ENCODE measurements at regions not wholly inside any gene's neighbourhood (a gene's known extent, or its start where the extent isn't known, plus 50 kb on each side); places are given as distances from the start of the nearest gene placed in this dataset.
A peak's percentile ranks its signal among the peaks of the same experiment; 100 is the strongest.
"Not testable (repeated sequence)": the region's sequence is repeated elsewhere in the genome, so short reads cannot be mapped to it uniquely, and the experiment has no call there.

GRCh38 chr20:51955756-51956155 is 153.4 kb upstream of the SALL4 start:
- H3K27me3 Mint-ChIP-seq = peaks cover 0 to 12% (median 7%) of the 10 kb centered on the region in 3 donors
- no peak overlapping the region for H3K27ac Mint-ChIP-seq
- H3K4me3 Mint-ChIP-seq = no peak overlapping the region
- no peaks in the 10 kb centered on the region for H3K36me3 Mint-ChIP-seq
- no peak for ATAC-seq (ENCODE audit: low read depth in 2 of 2)
- H3K9me3 Mint-ChIP-seq = peaks cover 0 to 3% (median 0%) of the 10 kb centered on the region in 7 donors
- peaks cover 0 to 3% (median 0%) of the 10 kb centered on the region in 3 donors for H3K4me1 Mint-ChIP-seq
- DNase-seq = no peak

GRCh38 chr20:51953731-51954340 is 151.5 kb upstream of the SALL4 start:
- H3K4me1 Mint-ChIP-seq = peaks cover 0 to 3% (median 0%) of the 10 kb centered on the region in 3 donors
- no peak for DNase-seq
- no peak for ATAC-seq (ENCODE audit: low read depth in 2 of 2)
- H3K27ac Mint-ChIP-seq = no peak overlapping the region
- H3K27me3 Mint-ChIP-seq = peaks cover 0 to 4% (median under 1%) of the 10 kb centered on the region in 3 donors
- H3K36me3 Mint-ChIP-seq = no peaks in the 10 kb centered on the region
- H3K9me3 Mint-ChIP-seq = peaks cover 0 to 3% (median 0%) of the 10 kb centered on the region in 7 donors
- H3K4me3 Mint-ChIP-seq = peak overlapping the region in 1 of 8 donors; percentile 34

GRCh38 chr20:51950926-51951325 is 148.6 kb upstream of the SALL4 start:
- Mint-ChIP-seq H3K4me1 (no peaks in the 10 kb centered on the region), H3K27me3 (peaks cover 0 to 4% (median 0%) of the 10 kb centered on the region in 3 donors), H3K9me3 (peaks cover 0 to 3% (median 0%) of the 10 kb centered on the region in 7 donors), H3K36me3 (no peaks in the 10 kb centered on the region), H3K4me3 (no peak overlapping the region), H3K27ac (no peak overlapping the region)
- DNase-seq (no peak), ATAC-seq (ENCODE audit: low read depth in 2 of 2) (no peak)

- H3K36me3 Mint-ChIP-seq = no peaks in the 10 kb centered on the region
- ATAC-seq (ENCODE audit: low read depth in 2 of 2) (no peak), DNase-seq (no peak)
- H3K9me3 Mint-ChIP-seq = no peaks in the 10 kb centered on the region
- no peak overlapping the region for H3K4me3 Mint-ChIP-seq
- peaks cover 0 to 6% (median 4%) of the 10 kb centered on the region in 3 donors for H3K27me3 Mint-ChIP-seq
- no peak overlapping the region for H3K27ac Mint-ChIP-seq
- no peaks in the 10 kb centered on the region for H3K4me1 Mint-ChIP-seq
Observed at GRCh38 chr20:51946586-51946985, 144.3 kb upstream of the SALL4 start.

GRCh38 chr20:51945881-51946280 is 143.6 kb upstream of the SALL4 start:
- DNase-seq (no peak), ATAC-seq (ENCODE audit: low read depth in 2 of 2) (no peak)
- H3K4me3 Mint-ChIP-seq = no peak overlapping the region
- H3K36me3 Mint-ChIP-seq = no peaks in the 10 kb centered on the region
- H3K27ac Mint-ChIP-seq = no peak overlapping the region
- no peaks in the 10 kb centered on the region for H3K4me1 Mint-ChIP-seq
- H3K9me3 Mint-ChIP-seq = no peaks in the 10 kb centered on the region
- H3K27me3 Mint-ChIP-seq = peaks cover 0 to 6% (median 4%) of the 10 kb centered on the region in 3 donors

GRCh38 chr20:51945177-51945576 is 142.9 kb upstream of the SALL4 start:
- no peak for ATAC-seq (ENCODE audit: low read depth in 2 of 2)

GRCh38 chr20:51943761-51944160 is 141.4 kb upstream of the SALL4 start:
- no peak overlapping the region for H3K27ac Mint-ChIP-seq
- H3K27me3 Mint-ChIP-seq = peaks cover 0 to 6% (median 0%) of the 10 kb centered on the region in 3 donors
- H3K4me3 Mint-ChIP-seq = no peak overlapping the region
- no peak for ATAC-seq (ENCODE audit: low read depth in 2 of 2)
- no peaks in the 10 kb centered on the region for H3K4me1 Mint-ChIP-seq
- H3K36me3 Mint-ChIP-seq = no peaks in the 10 kb centered on the region
- H3K9me3 Mint-ChIP-seq = no peaks in the 10 kb centered on the region
- no peak for DNase-seq

More at GRCh38 chr20:51945177-51945576, 142.9 kb upstream of the SALL4 start:
- Mint-ChIP-seq H3K4me3 (no peak overlapping the region), H3K27me3 (peaks cover 0 to 6% (median 4%) of the 10 kb centered on the region in 3 donors), H3K27ac (no peak overlapping the region), H3K4me1 (no peaks in the 10 kb centered on the region), H3K36me3 (no peaks in the 10 kb centered on the region), H3K9me3 (no peaks in the 10 kb centered on the region)
- DNase-seq = no peak

GRCh38 chr20:51943326-51943725 is 141.0 kb upstream of the SALL4 start:
- not testable (repeated sequence) for H3K4me1 Mint-ChIP-seq; H3K9me3 Mint-ChIP-seq; DNase-seq; H3K27me3 Mint-ChIP-seq; H3K4me3 Mint-ChIP-seq; H3K36me3 Mint-ChIP-seq; H3K27ac Mint-ChIP-seq; ATAC-seq (ENCODE audit: low read depth in 2 of 2)

- DNase-seq (no peak), ATAC-seq (ENCODE audit: low read depth in 2 of 2) (no peak)
- H3K9me3 Mint-ChIP-seq = no peaks in the 10 kb centered on the region
Observed at GRCh38 chr20:51941503-51941902, 139.2 kb upstream of the SALL4 start.

GRCh38 chr20:51939259-51939585 is 136.9 kb upstream of the SALL4 start:
- Mint-ChIP-seq H3K27ac (no peak overlapping the region), H3K27me3 (peaks cover 0 to 2% (median 0%) of the 10 kb centered on the region in 3 donors), H3K4me3 (no peak overlapping the region), H3K36me3 (no peaks in the 10 kb centered on the region), H3K9me3 (no peaks in the 10 kb centered on the region), H3K4me1 (no peaks in the 10 kb centered on the region)
- ATAC-seq (ENCODE audit: low read depth in 2 of 2) = no peak
- DNase-seq = no peak

More at GRCh38 chr20:51941503-51941902, 139.2 kb upstream of the SALL4 start:
- H3K27ac Mint-ChIP-seq = no peak overlapping the region
- H3K27me3 Mint-ChIP-seq = peaks cover 0 to 6% (median 0%) of the 10 kb centered on the region in 3 donors
- H3K4me3 Mint-ChIP-seq = no peak overlapping the region
- H3K4me1 Mint-ChIP-seq = no peaks in the 10 kb centered on the region
- no peaks in the 10 kb centered on the region for H3K36me3 Mint-ChIP-seq

- H3K4me1 Mint-ChIP-seq = no peaks in the 10 kb centered on the region
- H3K9me3 Mint-ChIP-seq = no peaks in the 10 kb centered on the region
- H3K27me3 Mint-ChIP-seq = no peaks in the 10 kb centered on the region
- DNase-seq = no peak
- H3K36me3 Mint-ChIP-seq = no peaks in the 10 kb centered on the region
- no peak for ATAC-seq (ENCODE audit: low read depth in 2 of 2)
- H3K4me3 Mint-ChIP-seq = no peak overlapping the region
- H3K27ac Mint-ChIP-seq = no peak overlapping the region
Observed at GRCh38 chr20:51938559-51939258, 136.4 kb upstream of the SALL4 start.

GRCh38 chr20:51937779-51938178 is 135.5 kb upstream of the SALL4 start:
- Mint-ChIP-seq H3K27me3 (no peaks in the 10 kb centered on the region), H3K27ac (no peak overlapping the region), H3K4me3 (no peak overlapping the region), H3K36me3 (no peaks in the 10 kb centered on the region), H3K4me1 (no peaks in the 10 kb centered on the region), H3K9me3 (no peaks in the 10 kb centered on the region)
- no peak for ATAC-seq (ENCODE audit: low read depth in 2 of 2)
- no peak for DNase-seq

GRCh38 chr20:51936377-51936776 is 134.1 kb upstream of the SALL4 start:
- Mint-ChIP-seq H3K27ac (peak overlapping the region in 1 of 6 donors; percentile 5), H3K4me3 (no peak overlapping the region)
- DNase-seq = no peak

GRCh38 chr20:51935003-51935358 is 132.7 kb upstream of the SALL4 start:
- Mint-ChIP-seq H3K36me3 (no peaks in the 10 kb centered on the region), H3K27ac (no peak overlapping the region), H3K27me3 (no peaks in the 10 kb centered on the region), H3K4me3 (no peak overlapping the region), H3K9me3 (no peaks in the 10 kb centered on the region), H3K4me1 (no peaks in the 10 kb centered on the region)
- no peak for DNase-seq
- ATAC-seq (ENCODE audit: low read depth in 2 of 2) = no peak

More at GRCh38 chr20:51936377-51936776, 134.1 kb upstream of the SALL4 start:
- Mint-ChIP-seq H3K4me1 (no peaks in the 10 kb centered on the region), H3K27me3 (no peaks in the 10 kb centered on the region), H3K9me3 (no peaks in the 10 kb centered on the region), H3K36me3 (no peaks in the 10 kb centered on the region)
- ATAC-seq (ENCODE audit: low read depth in 2 of 2) = no peak

All from naive B cell (primary cell).